Neuronal stem cell (in vitro differentiated cells): ENCODE measurements at regions not wholly inside any gene's neighbourhood (a gene's known extent, or its start where the extent isn't known, plus 50 kb on each side); places are given as distances from the start of the nearest gene placed in this dataset.

Source experiments
- DNase-seq: peaks from one replicate; pipeline ENCODE4 v3.0.0-alpha.2; 2013; ENCODE audit warnings: low spot score
- H2AFZ ChIP-seq: one replicate; pipeline ENCODE4 v1.6.1; 2013; ENCODE audit warnings: mild to moderate bottlenecking, low read length, inconsistent platforms
- H2AK5ac ChIP-seq: 2 replicates; pipeline ENCODE4 v1.6.1; 2013; ENCODE audit warnings: low read depth, mild to moderate bottlenecking, inconsistent platforms, low read length, moderate library complexity, mixed read lengths
- H2BK120ac ChIP-seq: 2 replicates; pipeline ENCODE4 v1.6.1; 2013; ENCODE audit warnings: low read depth, mild to moderate bottlenecking, inconsistent platforms, low read length, moderate library complexity, mixed read lengths
- H2BK12ac ChIP-seq: one replicate; pipeline ENCODE4 v1.6.1; 2013; ENCODE audit warnings: low read length, inconsistent platforms
- H2BK15ac ChIP-seq: 2 replicates; pipeline ENCODE4 v1.6.1; 2013; ENCODE audit warnings: mild to moderate bottlenecking, low read length, inconsistent platforms, mixed read lengths
- H2BK5ac ChIP-seq: one replicate; pipeline ENCODE4 v1.6.1; 2013; ENCODE audit warnings: inconsistent platforms, mild to moderate bottlenecking, low read length, moderate library complexity
- H3K14ac ChIP-seq: one replicate; pipeline ENCODE4 v1.6.1; 2013; ENCODE audit warnings: low read length, inconsistent platforms
- H3K18ac ChIP-seq: 2 replicates; pipeline ENCODE4 v1.6.1; 2013; ENCODE audit warnings: low read length, inconsistent platforms
- H3K23ac ChIP-seq: 2 replicates; pipeline ENCODE4 v1.6.1; 2013; ENCODE audit warnings: low read depth, mild to moderate bottlenecking, mixed read lengths, low read length, inconsistent platforms; ENCODE audit not compliant: poor library complexity
- H3K27ac ChIP-seq: replicated peaks from 3 replicates; pipeline ENCODE4 v1.5.1; 2013; ENCODE audit warnings: low read length, inconsistent platforms
- H3K27me3 ChIP-seq, 3 experiments: 2 replicates each; pipeline ENCODE4 v1.6.1; 2013; ENCODE audit warnings: low read length in 3 of 3, mild to moderate bottlenecking in 2 of 3, inconsistent platforms in 1 of 3, low read depth in 1 of 3, mixed read lengths in 1 of 3, moderate library complexity in 1 of 3; ENCODE audit not compliant: control insufficient read depth in 3 of 3, insufficient read depth in 3 of 3
- H3K36me3 ChIP-seq, 2 donors: replicated peaks in 1 of 2; 2 replicates each; pipeline ENCODE4 v1.6.1; 2013; ENCODE audit warnings: low read length in 2 of 2; ENCODE audit not compliant: control insufficient read depth in 2 of 2, insufficient read depth in 2 of 2
- H3K4ac ChIP-seq: 2 replicates; pipeline ENCODE4 v1.6.1; 2013; ENCODE audit warnings: inconsistent platforms, mild to moderate bottlenecking, low read length, moderate library complexity
- H3K4me1 ChIP-seq, 2 donors: 1 replicate in 1 of 2; 2 replicates in 1 of 2; pipeline ENCODE4 v1.6.1; 2013; ENCODE audit warnings: low read length in 2 of 2, low read depth in 1 of 2; ENCODE audit not compliant: control insufficient read depth in 2 of 2, insufficient read depth in 1 of 2
- H3K4me2 ChIP-seq: one replicate; pipeline ENCODE4 v1.6.1; 2013; ENCODE audit warnings: mild to moderate bottlenecking, low read length, inconsistent platforms; ENCODE audit not compliant: insufficient read depth, poor library complexity, severe bottlenecking
- H3K4me3 ChIP-seq, 2 donors: 2 replicates each; pipeline ENCODE4 v1.5.1; 2013; ENCODE audit warnings: low read length in 2 of 2, mild to moderate bottlenecking in 2 of 2, inconsistent platforms in 1 of 2, moderate library complexity in 1 of 2
- H3K79me1 ChIP-seq: one replicate; pipeline ENCODE4 v1.6.1; 2013; ENCODE audit warnings: low read depth, mild to moderate bottlenecking, inconsistent platforms, low read length, moderate library complexity
- H3K9ac ChIP-seq: one replicate; pipeline ENCODE4 v1.6.1; 2013; ENCODE audit warnings: mild to moderate bottlenecking, low read depth, low read length, inconsistent platforms; ENCODE audit not compliant: poor library complexity
- H3K9me3 ChIP-seq, 2 donors: replicated peaks in 1 of 2; 2 replicates each; pipeline versions ENCODE3 to v1.6.1; 2013; ENCODE audit warnings: low read length in 2 of 2, mild to moderate bottlenecking in 2 of 2, inconsistent platforms in 1 of 2, low read depth in 1 of 2, mixed read lengths in 1 of 2, moderate library complexity in 1 of 2; ENCODE audit not compliant: control insufficient read depth in 2 of 2, insufficient read depth in 1 of 2
- H4K8ac ChIP-seq: one replicate; pipeline ENCODE4 v1.6.1; 2013; ENCODE audit warnings: low read depth, mild to moderate bottlenecking, inconsistent platforms, low read length, moderate library complexity
- H4K91ac ChIP-seq: one replicate; pipeline ENCODE4 v1.6.1; 2013; ENCODE audit warnings: low read length, low read depth, mild to moderate bottlenecking, inconsistent platforms; ENCODE audit not compliant: poor library complexity
- WGBS, 2 donors: extraction: QIAGEN DNeasy Blood & Tissue Kit; methylation state at CpG; one replicate each; pipeline ENCODE4 v1.1.7; 2013; ENCODE audit warnings: missing lambda C conversion rate in 2 of 2, mixed read lengths in 1 of 2; ENCODE audit not compliant: insufficient read length in 2 of 2, insufficient replicate concordance in 1 of 2; ENCODE audit errors: extremely low coverage in 2 of 2; 5-methylcytosine and 5-hydroxymethylcytosine counted together

DNA sequence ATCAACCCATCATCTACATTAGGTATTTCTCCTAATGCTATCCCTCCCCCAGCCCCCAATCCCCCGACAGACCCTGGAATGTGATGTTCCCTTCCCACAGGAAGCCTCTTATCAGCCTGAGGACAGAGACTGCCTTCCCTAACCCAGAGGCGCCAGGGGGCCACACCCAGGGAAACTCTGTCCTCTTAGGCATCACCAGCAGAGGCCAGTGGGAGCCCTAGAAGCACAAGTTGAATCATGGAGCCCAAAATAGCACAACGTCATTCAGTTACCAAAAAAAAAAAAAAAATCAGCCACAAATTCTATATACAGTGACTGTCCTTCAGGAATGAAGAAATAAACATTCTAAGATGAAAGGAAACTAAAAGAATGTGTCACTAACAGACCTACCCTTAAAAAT lies 625.7 kb downstream of the TFAP2A start:
- no peak for DNase-seq
- H2BK12ac ChIP-seq: no peak overlapping the region
- H3K9me3 ChIP-seq: no peaks in the 10 kb centered on the region
- H4K8ac ChIP-seq: no peak overlapping the region
- no peak overlapping the region for H3K9ac ChIP-seq
- no peaks in the 10 kb centered on the region for H3K79me1 ChIP-seq
- no peaks in the 10 kb centered on the region for H3K4me1 ChIP-seq
- H2BK5ac ChIP-seq: no peak overlapping the region
- H3K23ac ChIP-seq: no peak overlapping the region
- H3K36me3 ChIP-seq: no peaks in the 10 kb centered on the region
- no peak overlapping the region for H3K18ac ChIP-seq
- no peak overlapping the region for H4K91ac ChIP-seq
- H3K27me3 ChIP-seq: no peaks in the 10 kb centered on the region
- no peak overlapping the region for H3K27ac ChIP-seq
- H3K14ac ChIP-seq: no peak overlapping the region
- WGBS, 2 donors: no CpG with 5 or more reads among the region's 3 CpGs
- H3K4me2 ChIP-seq: no peak overlapping the region
- no peak overlapping the region for H3K4ac ChIP-seq
- no peak overlapping the region for H3K4me3 ChIP-seq
- no peak overlapping the region for H2AFZ ChIP-seq
- no peak overlapping the region for H2AK5ac ChIP-seq
- H2BK120ac ChIP-seq: no peak overlapping the region
- H2BK15ac ChIP-seq: no peak overlapping the region

DNA sequence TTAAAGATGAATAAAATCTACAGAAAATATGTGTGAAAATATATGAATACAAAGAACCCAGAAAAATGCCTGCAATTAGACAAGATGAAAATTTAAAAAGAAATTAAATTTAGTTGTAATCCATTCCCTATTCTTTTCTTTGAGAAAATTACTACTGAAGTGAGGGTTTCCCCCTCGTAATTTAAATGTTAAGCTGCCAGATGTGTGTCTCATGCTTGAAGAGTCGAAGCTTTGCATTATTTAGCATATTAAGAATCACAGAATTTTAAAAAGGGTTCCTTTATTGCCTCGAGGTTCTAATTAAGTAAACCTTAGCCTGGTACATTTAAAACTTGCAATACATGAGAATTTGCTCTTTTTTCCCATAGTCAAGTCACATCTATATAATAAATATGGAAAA lies 630.1 kb downstream of the TFAP2A start:
- no peak for DNase-seq
- WGBS, 2 donors: no CpG with 5 or more reads among the region's 3 CpGs
- H2AK5ac ChIP-seq: no peak overlapping the region
- H2BK120ac ChIP-seq: no peak overlapping the region
- no peak overlapping the region for H3K14ac ChIP-seq
- no peak overlapping the region for H3K27ac ChIP-seq
- H3K4ac ChIP-seq: no peak overlapping the region
- no peak overlapping the region for H4K8ac ChIP-seq
- no peak overlapping the region for H2BK5ac ChIP-seq
- no peak overlapping the region for H3K4me2 ChIP-seq
- no peak overlapping the region for H3K18ac ChIP-seq
- no peak overlapping the region for H2BK12ac ChIP-seq
- H3K36me3 ChIP-seq: no peaks in the 10 kb centered on the region
- no peak overlapping the region for H3K23ac ChIP-seq
- H3K27me3 ChIP-seq: no peaks in the 10 kb centered on the region
- H2BK15ac ChIP-seq: no peak overlapping the region
- no peaks in the 10 kb centered on the region for H3K79me1 ChIP-seq
- H3K4me1 ChIP-seq: no peaks in the 10 kb centered on the region
- H4K91ac ChIP-seq: no peak overlapping the region
- H3K4me3 ChIP-seq: no peak overlapping the region
- no peaks in the 10 kb centered on the region for H3K9me3 ChIP-seq
- no peak overlapping the region for H3K9ac ChIP-seq
- no peak overlapping the region for H2AFZ ChIP-seq

- H3K23ac ChIP-seq: no peak overlapping the region
- H3K14ac ChIP-seq: no peak overlapping the region
- H3K4ac ChIP-seq: no peak overlapping the region
- H2AK5ac ChIP-seq: no peak overlapping the region
- H4K91ac ChIP-seq: no peak overlapping the region
- H3K4me2 ChIP-seq: no peak overlapping the region
- H3K27me3 ChIP-seq: no peaks in the 10 kb centered on the region
- no peak overlapping the region for H2BK120ac ChIP-seq
- H3K9ac ChIP-seq: no peak overlapping the region
- H3K9me3 ChIP-seq: no peaks in the 10 kb centered on the region
- no peaks in the 10 kb centered on the region for H3K79me1 ChIP-seq
- no peak overlapping the region for H3K27ac ChIP-seq
- H2BK5ac ChIP-seq: no peak overlapping the region
- H2AFZ ChIP-seq: no peak overlapping the region
- no peak overlapping the region for H3K18ac ChIP-seq
- no peak for DNase-seq
- H2BK15ac ChIP-seq: no peak overlapping the region
- no peak overlapping the region for H2BK12ac ChIP-seq
- H4K8ac ChIP-seq: no peak overlapping the region
- H3K4me3 ChIP-seq: no peak overlapping the region
- no CpG with 5 or more reads among the region's 6 CpGs for WGBS, 2 donors
- H3K4me1 ChIP-seq: no peaks in the 10 kb centered on the region
- H3K36me3 ChIP-seq: no peaks in the 10 kb centered on the region
Observed at GRCh38 chr6:9783567-9783966, 631.3 kb downstream of the TFAP2A start.

DNA sequence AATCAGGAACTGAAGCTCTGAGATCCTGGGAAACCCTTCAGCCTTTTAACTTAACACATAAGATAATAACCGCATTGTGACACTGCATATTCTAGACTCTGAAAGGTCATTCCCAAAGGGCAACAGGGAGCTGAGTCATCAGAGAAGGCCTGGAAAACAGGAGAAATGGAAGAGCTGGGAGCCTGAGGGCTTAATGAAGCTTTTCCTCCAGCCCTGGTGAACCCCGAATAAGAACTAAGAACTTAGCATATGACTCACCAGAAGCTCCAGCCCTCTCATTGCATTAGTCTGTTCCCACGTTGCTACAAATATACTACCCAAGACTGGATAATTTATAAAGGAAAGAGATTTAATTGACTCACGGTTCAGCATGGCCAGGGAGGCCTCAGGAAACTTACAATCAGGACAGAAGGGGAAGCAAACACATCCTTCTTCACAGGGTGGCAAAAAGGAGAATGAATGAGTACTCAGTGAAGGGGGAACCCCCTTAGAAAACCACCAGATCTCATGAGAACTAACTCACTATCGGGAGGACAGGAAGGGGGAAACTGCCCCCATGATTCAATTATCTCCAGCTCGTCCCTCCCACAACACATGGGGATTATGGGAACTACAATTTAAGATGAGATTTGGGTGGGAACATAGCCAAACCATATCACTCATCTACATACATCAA lies 648.5 kb downstream of the TFAP2A start:
- H2AK5ac ChIP-seq: no peak overlapping the region
- no peak overlapping the region for H2BK15ac ChIP-seq
- H3K18ac ChIP-seq: no peak overlapping the region
- H3K4me3 ChIP-seq: no peak overlapping the region
- H3K9ac ChIP-seq: no peak overlapping the region
- no peak overlapping the region for H2BK120ac ChIP-seq
- peaks cover 0 to 1% of the 10 kb centered on the region in 2 donors for H3K9me3 ChIP-seq
- no peaks in the 10 kb centered on the region for H3K27me3 ChIP-seq
- H3K27ac ChIP-seq: no peak overlapping the region
- no peak overlapping the region for H3K23ac ChIP-seq
- H4K91ac ChIP-seq: no peak overlapping the region
- no CpG with 5 or more reads among the region's 6 CpGs for WGBS, 2 donors
- no peak for DNase-seq
- H2BK5ac ChIP-seq: no peak overlapping the region
- no peak overlapping the region for H4K8ac ChIP-seq
- no peak overlapping the region for H3K4me2 ChIP-seq
- H3K14ac ChIP-seq: no peak overlapping the region
- no peak overlapping the region for H3K4ac ChIP-seq
- H3K4me1 ChIP-seq: no peaks in the 10 kb centered on the region
- H3K79me1 ChIP-seq: no peaks in the 10 kb centered on the region
- no peak overlapping the region for H2AFZ ChIP-seq
- H2BK12ac ChIP-seq: no peak overlapping the region
- H3K36me3 ChIP-seq: no peaks in the 10 kb centered on the region
